ENCODE measurements at regions not wholly inside any gene's neighbourhood (a gene's known extent, or its start where the extent isn't known, plus 50 kb on each side); places are given as distances from the start of the nearest gene placed in this dataset.

- no peak overlapping the region for H3K27ac ChIP-seq
- DNase-seq (ENCODE audit: low spot score), result no peak
- ChIA-PET POLR2A (ENCODE audit: low non-redundant PET) (no interaction called here), CTCF (no interaction called here)
- no peak for TF ChIP-seq CTCF (conservative IDR thresholded peaks at IDR 0.05; ENCODE audit: low read depth)
Measured at GRCh38 chr10:29057822-29058331, 231.0 kb upstream of the LYZL1 start.

DNA sequence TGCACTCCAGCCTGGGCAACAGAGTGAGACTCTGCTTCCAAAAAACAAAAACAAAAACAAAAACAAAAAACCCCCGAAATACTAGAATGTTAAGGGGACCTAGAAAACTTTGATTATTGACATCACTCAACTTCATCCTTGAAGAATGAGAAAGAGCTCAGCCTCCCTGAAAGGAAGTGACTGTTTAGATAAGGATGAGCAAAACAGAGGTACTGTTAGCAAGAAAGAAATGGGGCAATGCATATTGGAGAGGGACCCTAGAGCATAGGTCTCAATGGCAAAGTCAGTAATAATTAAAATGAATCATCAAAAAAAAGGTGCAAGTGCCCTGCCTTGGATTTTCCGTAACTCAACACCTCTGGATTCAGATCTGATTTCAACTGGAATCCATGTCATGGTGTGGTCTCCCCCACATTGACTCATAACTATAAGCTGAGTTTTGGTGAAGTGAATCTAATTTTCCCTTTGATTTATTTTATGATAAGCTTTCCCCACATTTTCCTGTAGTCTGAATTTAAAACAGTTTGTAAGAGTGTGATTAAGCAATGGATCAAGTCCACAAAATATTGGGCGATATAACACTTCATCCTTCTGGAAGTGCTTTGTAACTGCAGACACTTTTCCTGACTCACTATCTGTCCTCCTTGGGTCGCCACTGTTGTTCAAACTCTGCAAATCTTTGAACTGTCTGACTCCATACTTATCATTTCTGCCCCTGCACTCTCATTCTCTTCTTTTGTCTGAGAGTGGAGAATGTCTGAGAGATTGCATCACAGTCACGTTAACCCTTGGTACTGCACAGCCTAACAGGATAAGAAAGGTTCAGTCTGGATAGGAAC, 224.8 kb upstream of the LYZL1 start:
- DNase-seq (ENCODE audit: low spot score), result peak; percentile 8
- ChIA-PET POLR2A (ENCODE audit: low non-redundant PET) (interaction anchor here (0.6 kb wide), 1 partner anchor 169 kb away, joined by 4 read pairs; no protein-coding TSS in a partner anchor), CTCF (interaction anchor here (0.5 to 0.6 kb wide), 3 partner anchors 47 to 73 kb away, joined by 3 to 4 read pairs (median 3); no protein-coding TSS in a partner anchor)
- TF ChIP-seq CTCF (conservative IDR thresholded peaks at IDR 0.05; ENCODE audit: low read depth), result no peak
- no peak overlapping the region for H3K27ac ChIP-seq

- POLR2A ChIA-PET (ENCODE audit: low non-redundant PET), result no interaction called here
- CTCF ChIA-PET, result interaction anchor here (0.6 kb wide), 1 partner anchor 73 kb away, joined by 4 read pairs; no protein-coding TSS in a partner anchor
- peak; percentile 27 for DNase-seq (ENCODE audit: low spot score)
Measured at GRCh38 chr10:29064680-29065079, 224.2 kb upstream of the LYZL1 start.

DNA sequence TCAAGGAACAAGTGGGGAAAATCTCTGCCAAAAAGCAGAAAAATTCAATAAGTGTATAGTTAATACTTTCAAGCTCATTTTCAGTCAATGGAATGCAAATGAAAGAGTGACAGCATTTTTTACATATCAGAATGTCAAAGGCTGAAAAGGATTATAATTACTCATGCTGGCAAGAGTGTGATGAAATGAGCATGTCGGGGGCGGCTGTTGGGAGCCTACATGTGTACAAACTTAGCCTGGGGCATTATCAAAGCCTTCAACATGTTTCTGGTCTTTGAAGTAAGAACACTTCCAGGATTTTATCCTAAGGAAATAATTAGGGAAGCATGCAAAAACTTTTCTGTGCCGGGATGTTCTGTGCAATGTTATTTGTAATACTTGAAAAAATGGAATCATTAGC, 221.7 kb upstream of the LYZL1 start:
- POLR2A ChIA-PET (ENCODE audit: low non-redundant PET), result no interaction called here
- peak; percentile 72 for DNase-seq (ENCODE audit: low spot score)
- CTCF ChIA-PET, result interaction anchor here (0.6 kb wide), 2 partner anchors 54 to 373 kb away, joined by 4 to 7 read pairs; no protein-coding TSS in a partner anchor
- no peak for TF ChIP-seq CTCF (conservative IDR thresholded peaks at IDR 0.05; ENCODE audit: low read depth)
- H3K27ac ChIP-seq, result no peak overlapping the region

More at GRCh38 chr10:29064680-29065079, 224.2 kb upstream of the LYZL1 start:
- H3K27ac ChIP-seq, result no peak overlapping the region
- TF ChIP-seq CTCF (conservative IDR thresholded peaks at IDR 0.05; ENCODE audit: low read depth), result no peak

DNA sequence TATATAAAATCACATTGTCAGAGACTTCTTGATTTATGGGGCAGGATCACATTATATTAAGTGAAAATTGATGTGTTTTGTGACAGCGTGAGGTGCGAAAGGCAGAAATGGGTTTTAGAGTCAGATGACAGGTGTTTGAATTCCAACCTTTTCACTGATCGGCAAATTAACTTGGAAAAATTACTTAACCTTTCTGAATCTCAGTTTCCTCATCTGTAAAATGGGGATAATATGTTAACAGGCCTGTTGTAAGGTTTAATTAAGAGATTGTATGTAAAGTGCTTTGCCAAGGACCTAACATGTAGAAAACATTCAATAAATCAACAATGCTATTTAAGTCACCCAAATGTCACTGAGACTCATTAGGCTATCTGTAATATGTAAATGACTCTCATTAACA, 221.2 kb upstream of the LYZL1 start:
- no peak for TF ChIP-seq CTCF (conservative IDR thresholded peaks at IDR 0.05; ENCODE audit: low read depth)
- ChIA-PET POLR2A (ENCODE audit: low non-redundant PET) (no interaction called here), CTCF (interaction anchor here (0.6 kb wide), 1 partner anchor 374 kb away, joined by 4 read pairs; no protein-coding TSS in a partner anchor)
- no peak overlapping the region for H3K27ac ChIP-seq
- no peak for DNase-seq (ENCODE audit: low spot score)

DNA sequence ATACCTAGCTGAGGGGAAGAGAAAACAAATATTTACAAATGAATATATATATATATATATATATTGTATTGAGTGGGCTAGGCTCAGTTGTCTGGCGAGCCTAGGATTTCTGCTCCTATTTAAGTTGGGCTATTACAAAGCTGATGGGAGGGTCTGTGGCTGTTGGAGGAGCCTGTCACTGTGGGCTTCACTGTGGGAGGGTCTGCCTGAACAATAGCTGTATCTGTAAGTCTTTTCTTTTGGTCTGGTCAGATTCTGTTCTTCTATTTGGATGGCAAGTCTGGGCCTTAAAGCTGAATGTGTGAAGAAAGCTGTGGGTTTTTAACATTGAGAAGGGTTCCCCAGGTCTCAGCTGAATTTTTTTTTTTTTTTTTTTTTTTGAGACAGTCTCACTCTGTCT, 220.6 kb upstream of the LYZL1 start:
- no peak overlapping the region for H3K27ac ChIP-seq
- POLR2A ChIA-PET (ENCODE audit: low non-redundant PET), result no interaction called here
- no peak for TF ChIP-seq CTCF (conservative IDR thresholded peaks at IDR 0.05; ENCODE audit: low read depth)
- CTCF ChIA-PET, result interaction anchor here (0.5 to 0.6 kb wide), 2 partner anchors 22 to 319 kb away, joined by 3 to 4 read pairs; no protein-coding TSS in a partner anchor
- no peak for DNase-seq (ENCODE audit: low spot score)
